ENCODE measurements at regions not wholly inside any gene's neighbourhood (a gene's known extent, or its start where the extent isn't known, plus 50 kb on each side); places are given as distances from the start of the nearest gene placed in this dataset.
"Not testable (repeated sequence)": the region's sequence is repeated elsewhere in the genome, so short reads cannot be mapped to it uniquely, and the experiment has no call there.

DNA sequence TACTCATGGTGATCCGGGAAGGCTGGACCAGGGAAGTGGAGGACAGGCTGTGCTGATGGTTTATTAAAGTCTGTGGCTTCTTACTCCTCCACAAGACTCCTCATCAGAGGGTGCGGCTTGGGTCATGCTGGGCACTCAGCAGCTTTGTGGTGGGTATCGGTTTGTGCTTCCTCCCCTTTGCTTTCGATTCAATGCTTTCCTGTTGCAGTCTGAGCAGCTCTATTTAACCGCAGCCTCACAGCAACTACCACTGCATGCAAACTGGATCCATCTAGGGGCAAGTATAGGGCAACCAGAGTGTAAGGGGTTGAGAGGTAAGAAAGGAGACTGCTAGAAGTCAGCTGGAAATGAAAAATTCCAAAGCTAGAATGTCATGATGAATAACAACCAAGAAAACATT is 78.8 kb upstream of the NOTCH2NLA start:
- H3K36me3 ChIP-seq (replicated peaks in 1 of 2; ENCODE audit: control insufficient read depth in 2 of 2, insufficient read depth in 2 of 2, low read length in 2 of 2); H2AFZ ChIP-seq (ENCODE audit: low read length); H4K8ac ChIP-seq (ENCODE audit: low read depth, low read length); H3K4ac ChIP-seq (ENCODE audit: low read length); H3K18ac ChIP-seq (ENCODE audit: low read length); H3K9me3 ChIP-seq (replicated peaks in 1 of 2; ENCODE audit: control insufficient read depth in 2 of 2, insufficient read depth in 1 of 2, low read depth in 1 of 2, low read length in 2 of 2); H3K9ac ChIP-seq (ENCODE audit: low read depth, low read length, poor library complexity); H2BK120ac ChIP-seq (ENCODE audit: low read depth, low read length); H3K14ac ChIP-seq (ENCODE audit: low read length); H3K27ac ChIP-seq (replicated peaks; ENCODE audit: low read length); H3K4me3 ChIP-seq (ENCODE audit: low read length in 2 of 2); H2AK5ac ChIP-seq (ENCODE audit: low read depth, low read length); H4K91ac ChIP-seq (ENCODE audit: low read depth, low read length, poor library complexity); H3K4me1 ChIP-seq (ENCODE audit: control insufficient read depth in 2 of 2, insufficient read depth in 1 of 2, low read depth in 1 of 2, low read length in 2 of 2); H3K4me2 ChIP-seq (ENCODE audit: insufficient read depth, low read length, poor library complexity, severe bottlenecking); H3K23ac ChIP-seq (ENCODE audit: low read depth, low read length, poor library complexity); H2BK15ac ChIP-seq (ENCODE audit: low read length); H3K27me3 ChIP-seq (ENCODE audit: control insufficient read depth in 3 of 3, insufficient read depth in 3 of 3, low read depth in 1 of 3, low read length in 3 of 3); H2BK5ac ChIP-seq (ENCODE audit: low read length); DNase-seq (ENCODE audit: low spot score); H3K79me1 ChIP-seq (ENCODE audit: low read depth, low read length); H2BK12ac ChIP-seq (ENCODE audit: low read length): not testable (repeated sequence)
- WGBS, 2 donors (ENCODE audit: extremely low coverage in 2 of 2, insufficient read length in 2 of 2, insufficient replicate concordance in 1 of 2) = no CpG with 5 or more reads among the region's 5 CpGs

DNA sequence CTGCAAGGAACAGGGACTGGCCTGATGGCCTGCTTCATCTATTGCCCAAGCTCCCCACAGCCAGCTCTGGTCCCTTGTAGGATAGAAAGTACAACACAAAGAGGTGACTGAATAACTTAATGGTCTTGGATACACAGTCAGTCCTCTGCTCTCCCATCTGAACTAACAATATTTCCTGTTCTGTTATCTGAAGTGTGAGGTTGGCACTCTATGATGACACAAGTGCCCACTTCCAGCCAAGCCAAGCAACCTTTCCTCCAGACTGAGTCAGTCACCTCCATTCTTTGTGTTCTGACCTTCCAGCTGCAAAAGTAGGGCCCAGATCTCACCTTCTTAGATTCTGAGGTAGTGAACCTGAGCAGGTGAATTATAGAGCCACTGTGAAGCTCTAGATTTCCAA is 77.8 kb upstream of the NOTCH2NLA start:
- H3K9ac ChIP-seq (ENCODE audit: low read depth, low read length, poor library complexity); H4K8ac ChIP-seq (ENCODE audit: low read depth, low read length); H3K79me1 ChIP-seq (ENCODE audit: low read depth, low read length); H2BK15ac ChIP-seq (ENCODE audit: low read length); H3K18ac ChIP-seq (ENCODE audit: low read length); H2AFZ ChIP-seq (ENCODE audit: low read length); H3K4ac ChIP-seq (ENCODE audit: low read length); H3K23ac ChIP-seq (ENCODE audit: low read depth, low read length, poor library complexity); H3K27me3 ChIP-seq (ENCODE audit: control insufficient read depth in 3 of 3, insufficient read depth in 3 of 3, low read depth in 1 of 3, low read length in 3 of 3); H3K9me3 ChIP-seq (replicated peaks in 1 of 2; ENCODE audit: control insufficient read depth in 2 of 2, insufficient read depth in 1 of 2, low read depth in 1 of 2, low read length in 2 of 2); H2AK5ac ChIP-seq (ENCODE audit: low read depth, low read length); H3K4me3 ChIP-seq (ENCODE audit: low read length in 2 of 2); H3K27ac ChIP-seq (replicated peaks; ENCODE audit: low read length); H2BK5ac ChIP-seq (ENCODE audit: low read length); H3K4me1 ChIP-seq (ENCODE audit: control insufficient read depth in 2 of 2, insufficient read depth in 1 of 2, low read depth in 1 of 2, low read length in 2 of 2); H2BK120ac ChIP-seq (ENCODE audit: low read depth, low read length); H3K36me3 ChIP-seq (replicated peaks in 1 of 2; ENCODE audit: control insufficient read depth in 2 of 2, insufficient read depth in 2 of 2, low read length in 2 of 2); H4K91ac ChIP-seq (ENCODE audit: low read depth, low read length, poor library complexity); H2BK12ac ChIP-seq (ENCODE audit: low read length); H3K4me2 ChIP-seq (ENCODE audit: insufficient read depth, low read length, poor library complexity, severe bottlenecking); DNase-seq (ENCODE audit: low spot score); H3K14ac ChIP-seq (ENCODE audit: low read length): not testable (repeated sequence)

DNA sequence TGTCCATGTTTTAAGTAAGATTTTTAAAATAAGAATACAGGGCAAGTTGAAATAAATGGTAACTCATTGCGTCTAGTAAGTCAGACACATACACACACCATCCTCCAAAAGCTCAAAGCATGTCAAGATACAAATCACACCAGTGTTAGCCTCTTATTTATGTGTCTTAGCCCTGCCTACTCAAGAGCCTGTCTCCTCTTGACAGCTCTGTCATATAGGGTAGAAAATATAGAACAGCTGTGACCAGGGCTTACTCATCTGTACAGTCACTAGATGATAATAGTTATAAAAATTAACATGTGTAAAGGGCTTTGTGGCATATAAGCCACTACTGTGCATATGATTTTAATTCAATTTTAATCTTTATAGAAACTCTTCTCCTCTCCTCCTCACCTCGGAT is 76.6 kb upstream of the NOTCH2NLA start:
- not testable (repeated sequence) for H3K4me2 ChIP-seq (ENCODE audit: insufficient read depth, low read length, poor library complexity, severe bottlenecking); H3K23ac ChIP-seq (ENCODE audit: low read depth, low read length, poor library complexity); H3K4me1 ChIP-seq (ENCODE audit: control insufficient read depth in 2 of 2, insufficient read depth in 1 of 2, low read depth in 1 of 2, low read length in 2 of 2); H3K9ac ChIP-seq (ENCODE audit: low read depth, low read length, poor library complexity); H2AK5ac ChIP-seq (ENCODE audit: low read depth, low read length); H3K14ac ChIP-seq (ENCODE audit: low read length); H4K91ac ChIP-seq (ENCODE audit: low read depth, low read length, poor library complexity); H2BK15ac ChIP-seq (ENCODE audit: low read length); H3K4ac ChIP-seq (ENCODE audit: low read length); H3K4me3 ChIP-seq (ENCODE audit: low read length in 2 of 2); H4K8ac ChIP-seq (ENCODE audit: low read depth, low read length); H2AFZ ChIP-seq (ENCODE audit: low read length); H2BK120ac ChIP-seq (ENCODE audit: low read depth, low read length); H3K79me1 ChIP-seq (ENCODE audit: low read depth, low read length); H3K36me3 ChIP-seq (replicated peaks in 1 of 2; ENCODE audit: control insufficient read depth in 2 of 2, insufficient read depth in 2 of 2, low read length in 2 of 2); H3K27me3 ChIP-seq (ENCODE audit: control insufficient read depth in 3 of 3, insufficient read depth in 3 of 3, low read depth in 1 of 3, low read length in 3 of 3); H3K27ac ChIP-seq (replicated peaks; ENCODE audit: low read length); DNase-seq (ENCODE audit: low spot score); H3K18ac ChIP-seq (ENCODE audit: low read length); H3K9me3 ChIP-seq (replicated peaks in 1 of 2; ENCODE audit: control insufficient read depth in 2 of 2, insufficient read depth in 1 of 2, low read depth in 1 of 2, low read length in 2 of 2); H2BK5ac ChIP-seq (ENCODE audit: low read length); H2BK12ac ChIP-seq (ENCODE audit: low read length)
- WGBS, 2 donors (ENCODE audit: extremely low coverage in 2 of 2, insufficient read length in 2 of 2, insufficient replicate concordance in 1 of 2) = no CpG with 5 or more reads among the region's 2 CpGs

DNA sequence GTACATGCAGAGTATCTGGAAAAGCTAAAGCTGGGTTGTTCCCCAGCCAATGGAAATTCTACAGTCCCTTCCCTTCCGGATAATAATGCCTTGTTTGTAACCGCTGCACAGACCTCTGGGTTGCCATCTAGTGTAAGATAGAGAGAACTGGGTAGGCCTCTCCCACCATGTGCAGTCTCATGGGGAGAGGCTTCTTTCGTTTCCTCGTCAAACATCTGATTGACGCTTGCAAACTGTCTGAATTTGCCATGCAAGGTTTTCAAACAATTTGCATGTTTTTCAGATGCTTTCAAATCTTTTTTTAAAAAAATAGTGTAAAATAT is 69.7 kb upstream of the NOTCH2NLA start:
- not testable (repeated sequence) for H3K27ac ChIP-seq (replicated peaks; ENCODE audit: low read length); H2AK5ac ChIP-seq (ENCODE audit: low read depth, low read length); H3K4me1 ChIP-seq (ENCODE audit: control insufficient read depth in 2 of 2, insufficient read depth in 1 of 2, low read depth in 1 of 2, low read length in 2 of 2); H2BK5ac ChIP-seq (ENCODE audit: low read length); H3K4me2 ChIP-seq (ENCODE audit: insufficient read depth, low read length, poor library complexity, severe bottlenecking); H3K79me1 ChIP-seq (ENCODE audit: low read depth, low read length); H3K36me3 ChIP-seq (replicated peaks in 1 of 2; ENCODE audit: control insufficient read depth in 2 of 2, insufficient read depth in 2 of 2, low read length in 2 of 2); H3K18ac ChIP-seq (ENCODE audit: low read length); H3K23ac ChIP-seq (ENCODE audit: low read depth, low read length, poor library complexity); H2BK120ac ChIP-seq (ENCODE audit: low read depth, low read length); H2BK12ac ChIP-seq (ENCODE audit: low read length); H3K9ac ChIP-seq (ENCODE audit: low read depth, low read length, poor library complexity); H3K14ac ChIP-seq (ENCODE audit: low read length); H3K9me3 ChIP-seq (replicated peaks in 1 of 2; ENCODE audit: control insufficient read depth in 2 of 2, insufficient read depth in 1 of 2, low read depth in 1 of 2, low read length in 2 of 2); H2AFZ ChIP-seq (ENCODE audit: low read length); DNase-seq (ENCODE audit: low spot score); H3K4me3 ChIP-seq (ENCODE audit: low read length in 2 of 2); H2BK15ac ChIP-seq (ENCODE audit: low read length); H4K91ac ChIP-seq (ENCODE audit: low read depth, low read length, poor library complexity); H3K27me3 ChIP-seq (ENCODE audit: control insufficient read depth in 3 of 3, insufficient read depth in 3 of 3, low read depth in 1 of 3, low read length in 3 of 3); H4K8ac ChIP-seq (ENCODE audit: low read depth, low read length); H3K4ac ChIP-seq (ENCODE audit: low read length)
- no CpG with 5 or more reads among the region's 5 CpGs for WGBS, 2 donors (ENCODE audit: extremely low coverage in 2 of 2, insufficient read length in 2 of 2, insufficient replicate concordance in 1 of 2)
